Hepatocyte (in vitro differentiated cells): ENCODE measurements at regions not wholly inside any gene's neighbourhood (a gene's known extent, or its start where the extent isn't known, plus 50 kb on each side); places are given as distances from the start of the nearest gene placed in this dataset.

Experiments used
- DNase-seq: peaks from one replicate; pipeline ENCODE4 v3.0.0-alpha.2; 2016; ENCODE audit warnings: low spot score
- H2AFZ ChIP-seq: fragments of 200-600 bp; sonication (generic); 2 replicates; pipeline ENCODE4 v1.6.0; 2016; ENCODE audit warnings: antibody characterized with exemption, mild to moderate bottlenecking
- H3K27ac ChIP-seq: fragments of 200-600 bp; sonication (generic); 2 replicates; pipeline ENCODE4 v1.5.1; 2016; ENCODE audit warnings: mild to moderate bottlenecking
- H3K27me3 ChIP-seq: fragments of 200-600 bp; sonication (generic); 2 replicates; pipeline ENCODE4 v1.6.1; 2016
- H3K36me3 ChIP-seq: fragments of 200-600 bp; sonication (generic); replicated peaks from 2 replicates; pipeline ENCODE4 v1.5.1; 2016; ENCODE audit warnings: low read depth; ENCODE audit not compliant: insufficient read depth
- H3K4me1 ChIP-seq: fragments of 200-600 bp; sonication (generic); 2 replicates; pipeline ENCODE4 v1.5.1; 2016; ENCODE audit warnings: mild to moderate bottlenecking, moderate library complexity; ENCODE audit not compliant: insufficient read depth
- H3K4me2 ChIP-seq: fragments of 200-600 bp; sonication (generic); 2 replicates; pipeline ENCODE4 v1.6.0; 2016
- H3K4me3 ChIP-seq: fragments of 200-600 bp; sonication (generic); 2 replicates; pipeline ENCODE4 v1.5.1; 2016; ENCODE audit warnings: mild to moderate bottlenecking
- H3K79me2 ChIP-seq: fragments of 200-600 bp; sonication (generic); 2 replicates; pipeline ENCODE4 v1.6.0; 2017; ENCODE audit warnings: mild to moderate bottlenecking
- H3K9me2 ChIP-seq: fragments of 200-600 bp; sonication (generic); replicated peaks from 2 replicates; pipeline ENCODE4 v1.6.0; 2017; ENCODE audit warnings: mild to moderate bottlenecking; ENCODE audit not compliant: insufficient read depth
- H3K9me3 ChIP-seq: fragments of 200-600 bp; sonication (generic); 2 replicates; pipeline ENCODE4 v1.5.1; 2016; ENCODE audit warnings: low read depth, mild to moderate bottlenecking
- H4K20me1 ChIP-seq: fragments of 200-600 bp; sonication (generic); 2 replicates; pipeline ENCODE4 v1.6.0; 2016; ENCODE audit warnings: mild to moderate bottlenecking; ENCODE audit not compliant: insufficient read depth, poor library complexity, severe bottlenecking
- EZH2 ChIP-seq: fragments of 200-600 bp; sonication (generic); IDR thresholded peaks from 2 replicates; pipeline ENCODE4 v1.6.1; 2016; ENCODE audit warnings: antibody characterized with exemption, mild to moderate bottlenecking, borderline replicate concordance
- EZH2phosphoT487 ChIP-seq: fragments of 200-600 bp; sonication (generic); IDR thresholded peaks from one replicate; pipeline ENCODE4 v1.6.1; 2018; ENCODE audit warnings: antibody characterized with exemption, mild to moderate bottlenecking, low read depth, moderate library complexity; ENCODE audit not compliant: unreplicated experiment, severe bottlenecking
- WGBS: methylation state at CpG from one replicate; pipeline ENCODE4 v1.1.6; 2016; ENCODE audit warnings: low lambda C conversion rate; ENCODE audit errors: missing lambda C conversion rate; 5-methylcytosine and 5-hydroxymethylcytosine counted together
- TF ChIP-seq, protein P1 (sequence below): fragments of 200-600 bp; sonication (generic); IDR thresholded peaks from 2 replicates; pipeline ENCODE4 v1.5.1; 2016; ENCODE audit warnings: antibody characterized with exemption, mild to moderate bottlenecking; ENCODE audit not compliant: poor library complexity

GRCh38 chr4:154686838-154687237 lies 57.0 kb upstream of the LRAT start:
- Histone ChIP-seq H3K9me2 (no peaks in the 10 kb centered on the region), H3K27me3 (no peaks in the 10 kb centered on the region), H4K20me1 (no peaks in the 10 kb centered on the region), H3K27ac (no peak overlapping the region), H3K36me3 (no peaks in the 10 kb centered on the region), H3K4me2 (no peak overlapping the region), H3K4me1 (peaks cover 4% of the 10 kb centered on the region), H2AFZ (no peak overlapping the region), H3K9me3 (no peaks in the 10 kb centered on the region), H3K79me2 (no peaks in the 10 kb centered on the region), H3K4me3 (no peak overlapping the region)
- 43% methylated on average over 1 of the region's 1 CpG for WGBS
- DNase-seq, result no peak
- TF ChIP-seq, protein P1, sequence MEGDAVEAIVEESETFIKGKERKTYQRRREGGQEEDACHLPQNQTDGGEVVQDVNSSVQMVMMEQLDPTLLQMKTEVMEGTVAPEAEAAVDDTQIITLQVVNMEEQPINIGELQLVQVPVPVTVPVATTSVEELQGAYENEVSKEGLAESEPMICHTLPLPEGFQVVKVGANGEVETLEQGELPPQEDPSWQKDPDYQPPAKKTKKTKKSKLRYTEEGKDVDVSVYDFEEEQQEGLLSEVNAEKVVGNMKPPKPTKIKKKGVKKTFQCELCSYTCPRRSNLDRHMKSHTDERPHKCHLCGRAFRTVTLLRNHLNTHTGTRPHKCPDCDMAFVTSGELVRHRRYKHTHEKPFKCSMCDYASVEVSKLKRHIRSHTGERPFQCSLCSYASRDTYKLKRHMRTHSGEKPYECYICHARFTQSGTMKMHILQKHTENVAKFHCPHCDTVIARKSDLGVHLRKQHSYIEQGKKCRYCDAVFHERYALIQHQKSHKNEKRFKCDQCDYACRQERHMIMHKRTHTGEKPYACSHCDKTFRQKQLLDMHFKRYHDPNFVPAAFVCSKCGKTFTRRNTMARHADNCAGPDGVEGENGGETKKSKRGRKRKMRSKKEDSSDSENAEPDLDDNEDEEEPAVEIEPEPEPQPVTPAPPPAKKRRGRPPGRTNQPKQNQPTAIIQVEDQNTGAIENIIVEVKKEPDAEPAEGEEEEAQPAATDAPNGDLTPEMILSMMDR, result peak; percentile 44
- TF ChIP-seq EZH2phosphoT487, result no peak

GRCh38 chr4:154687840-154688239 lies 56.0 kb upstream of the LRAT start:
- Histone ChIP-seq H2AFZ (no peak overlapping the region), H4K20me1 (no peaks in the 10 kb centered on the region), H3K9me2 (no peaks in the 10 kb centered on the region), H3K36me3 (no peaks in the 10 kb centered on the region), H3K4me1 (peaks cover 4% of the 10 kb centered on the region), H3K27me3 (no peaks in the 10 kb centered on the region), H3K27ac (no peak overlapping the region), H3K79me2 (no peaks in the 10 kb centered on the region), H3K9me3 (no peaks in the 10 kb centered on the region), H3K4me3 (no peak overlapping the region), H3K4me2 (no peak overlapping the region)
- DNase-seq, result no peak
- 52% methylated on average over 3 of the region's 3 CpGs for WGBS
- TF ChIP-seq, protein P1, result no peak
- TF ChIP-seq EZH2phosphoT487 (no peak), EZH2 (no peak)

DNA sequence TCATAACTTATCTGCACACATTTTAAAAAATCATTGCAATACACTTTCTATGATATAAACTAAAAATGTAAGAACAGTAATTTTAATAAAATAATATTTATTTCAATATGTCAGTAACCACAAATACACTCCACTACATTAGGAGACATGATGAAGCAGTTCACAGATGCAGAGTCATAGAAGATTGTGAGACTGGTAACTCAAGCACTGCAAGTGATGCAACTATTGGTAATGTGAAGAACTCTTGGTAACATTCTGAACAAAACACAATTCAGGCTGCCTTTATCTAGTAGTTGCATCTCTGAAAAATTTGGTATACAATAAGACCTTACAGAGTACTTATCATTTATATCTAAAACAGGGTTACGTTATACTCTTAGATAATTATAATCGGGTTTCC lies 52.6 kb upstream of the LRAT start:
- no peak for TF ChIP-seq EZH2phosphoT487
- H3K27ac ChIP-seq, result no peak overlapping the region
- H3K4me3 ChIP-seq, result no peak overlapping the region
- no peaks in the 10 kb centered on the region for H3K9me2 ChIP-seq
- no peaks in the 10 kb centered on the region for H3K79me2 ChIP-seq
- H3K27me3 ChIP-seq, result no peaks in the 10 kb centered on the region
- WGBS, result 94% methylated on average over 2 of the region's 2 CpGs
- H3K36me3 ChIP-seq, result no peaks in the 10 kb centered on the region
- H4K20me1 ChIP-seq, result no peaks in the 10 kb centered on the region
- no peak for DNase-seq
- no peaks in the 10 kb centered on the region for H3K9me3 ChIP-seq
- H2AFZ ChIP-seq, result no peak overlapping the region
- H3K4me2 ChIP-seq, result no peak overlapping the region
- H3K4me1 ChIP-seq, result peaks cover 4% of the 10 kb centered on the region

- Histone ChIP-seq H3K9me2 (no peaks in the 10 kb centered on the region), H3K36me3 (no peaks in the 10 kb centered on the region), H3K4me3 (no peak overlapping the region), H3K27ac (no peak overlapping the region), H3K9me3 (no peaks in the 10 kb centered on the region), H3K79me2 (no peaks in the 10 kb centered on the region), H3K4me2 (no peak overlapping the region), H4K20me1 (no peaks in the 10 kb centered on the region), H3K4me1 (peaks cover 4% of the 10 kb centered on the region), H3K27me3 (no peaks in the 10 kb centered on the region), H2AFZ (no peak overlapping the region)
- no peak for TF ChIP-seq EZH2
- TF ChIP-seq, protein P1, result no peak
- no peak for TF ChIP-seq EZH2phosphoT487
- DNase-seq, result peak; percentile 23
- 91% methylated on average over 3 of the region's 3 CpGs for WGBS
These were observed 51.4 kb upstream of the LRAT start for GRCh38 chr4:154692304-154692818.
